ENCODE measurements at regions not wholly inside any gene's neighbourhood (a gene's known extent, or its start where the extent isn't known, plus 50 kb on each side); places are given as distances from the start of the nearest gene placed in this dataset.

GRCh38 chr1:4957027-4957426 lies 302.6 kb downstream of the AJAP1 start:
- Histone ChIP-seq H3K4me3 (no peak overlapping the region), H3K9me3 (peaks cover 0 to 15% of the 10 kb centered on the region in 2 donors), H3K36me3 (no peaks in the 10 kb centered on the region), H3K27ac (no peak overlapping the region), H3K27me3 (no peaks in the 10 kb centered on the region), H3K4me1 (no peaks in the 10 kb centered on the region)
- TF ChIP-seq EP300 (IDR thresholded peaks at IDR 0.05; ENCODE audit: low read depth) (no peak), POLR2A (IDR thresholded peaks at IDR 0.05) (no peak), CTCF (IDR thresholded peaks at IDR 0.05) (no peak), POLR2AphosphoS5 (IDR thresholded peaks at IDR 0.05) (no peak)
- no peak for DNase-seq
- WGBS, 2 donors (ENCODE audit: low coverage in 1 of 2) = 93% methylated on average over 3 to 4 of the region's 4 CpGs
- intact Hi-C loops (cut with DNase I; ENCODE audit: low total_unique reads) (no loop called here), in situ Hi-C loops (cut with MboI; ENCODE audit: low pct_ligation_motif_present in 1 of 4, low pct_unique_long_range_greater_than_20kb in 1 of 4, low sequenced_read_pairs in 3 of 4) (no loop called here)

- H3K9me3 ChIP-seq = peaks cover 0 to 15% of the 10 kb centered on the region in 2 donors
- intact Hi-C loops (cut with DNase I; ENCODE audit: low total_unique reads) (no loop called here), in situ Hi-C loops (cut with MboI; ENCODE audit: low pct_ligation_motif_present in 1 of 4, low pct_unique_long_range_greater_than_20kb in 1 of 4, low sequenced_read_pairs in 3 of 4) (no loop called here)
- H3K27ac ChIP-seq = no peak overlapping the region
- no peaks in the 10 kb centered on the region for H3K36me3 ChIP-seq
- H3K4me1 ChIP-seq = no peaks in the 10 kb centered on the region
- H3K27me3 ChIP-seq = no peaks in the 10 kb centered on the region
- TF ChIP-seq POLR2AphosphoS5 (IDR thresholded peaks at IDR 0.05) = no peak
- no peak for TF ChIP-seq EP300 (IDR thresholded peaks at IDR 0.05; ENCODE audit: low read depth)
- no peak for TF ChIP-seq CTCF (IDR thresholded peaks at IDR 0.05)
- no peak for TF ChIP-seq POLR2A (IDR thresholded peaks at IDR 0.05)
- no peak overlapping the region for H3K4me3 ChIP-seq
- DNase-seq = no peak
Observed at GRCh38 chr1:4954392-4954791, 300.0 kb downstream of the AJAP1 start.

GRCh38 chr1:4951601-4952000 lies 297.2 kb downstream of the AJAP1 start:
- DNase-seq = no peak
- 90% methylated on average over 3 to 8 of the region's 8 CpGs for WGBS, 2 donors (ENCODE audit: low coverage in 1 of 2)
- in situ Hi-C loops (cut with MboI; ENCODE audit: low pct_ligation_motif_present in 1 of 4, low pct_unique_long_range_greater_than_20kb in 1 of 4, low sequenced_read_pairs in 3 of 4) = no loop called here
- Histone ChIP-seq H3K4me3 (no peak overlapping the region), H3K9me3 (peaks cover 0 to 15% of the 10 kb centered on the region in 2 donors), H3K27ac (no peak overlapping the region), H3K4me1 (no peaks in the 10 kb centered on the region), H3K36me3 (no peaks in the 10 kb centered on the region), H3K27me3 (no peaks in the 10 kb centered on the region)
- no peak for TF ChIP-seq CTCF (IDR thresholded peaks at IDR 0.05)
- no peak for TF ChIP-seq POLR2A (IDR thresholded peaks at IDR 0.05)
- no peak for TF ChIP-seq POLR2AphosphoS5 (IDR thresholded peaks at IDR 0.05)
- TF ChIP-seq EP300 (IDR thresholded peaks at IDR 0.05; ENCODE audit: low read depth) = no peak
- intact Hi-C loops (cut with DNase I; ENCODE audit: low total_unique reads) = no loop called here

- in situ Hi-C loops (cut with MboI; ENCODE audit: low pct_ligation_motif_present in 1 of 4, low pct_unique_long_range_greater_than_20kb in 1 of 4, low sequenced_read_pairs in 3 of 4) = no loop called here
- no peaks in the 10 kb centered on the region for H3K36me3 ChIP-seq
- H3K27ac ChIP-seq = no peak overlapping the region
- 86 to 100% methylated on average over 4 to 5 of the region's 5 CpGs for WGBS, 2 donors (ENCODE audit: low coverage in 1 of 2)
- no peaks in the 10 kb centered on the region for H3K4me1 ChIP-seq
- TF ChIP-seq CTCF (IDR thresholded peaks at IDR 0.05) = no peak
- no peak for TF ChIP-seq POLR2A (IDR thresholded peaks at IDR 0.05)
- TF ChIP-seq POLR2AphosphoS5 (IDR thresholded peaks at IDR 0.05) = no peak
- TF ChIP-seq EP300 (IDR thresholded peaks at IDR 0.05; ENCODE audit: low read depth) = no peak
- H3K27me3 ChIP-seq = no peaks in the 10 kb centered on the region
- H3K9me3 ChIP-seq = no peaks in the 10 kb centered on the region
- no peak for DNase-seq
- intact Hi-C loops (cut with DNase I; ENCODE audit: low total_unique reads) = no loop called here
- H3K4me3 ChIP-seq = no peak overlapping the region
Observed at GRCh38 chr1:4946343-4946742, 291.9 kb downstream of the AJAP1 start.
